Right renal cortex interstitium (tissue), 3 donors: ENCODE measurements at regions not wholly inside any gene's neighbourhood (a gene's known extent, or its start where the extent isn't known, plus 50 kb on each side); places are given as distances from the start of the nearest gene placed in this dataset.
"Not testable (repeated sequence)": the region's sequence is repeated elsewhere in the genome, so short reads cannot be mapped to it uniquely, and the experiment has no call there.

ENCODE experiments used
- DNase-seq, 3 donors: peaks; one replicate each; pipeline ENCODE4 v3.0.0-alpha.2; 2013; ENCODE audit warnings: low read depth in 3 of 3, low spot score in 2 of 3

GRCh38 chr2:87587934-87588333 is 160.0 kb upstream of the PLGLB2 start:
- DNase-seq, result not testable (repeated sequence)

GRCh38 chr2:87592974-87593373 is 154.9 kb upstream of the PLGLB2 start:
- DNase-seq, result not testable (repeated sequence)

GRCh38 chr2:87593784-87594610 is 153.9 kb upstream of the PLGLB2 start:
- DNase-seq, result not testable (repeated sequence)

GRCh38 chr2:87594611-87594992 is 153.3 kb upstream of the PLGLB2 start:
- not testable (repeated sequence) for DNase-seq

- DNase-seq, result not testable (repeated sequence)
Measured at GRCh38 chr2:87595017-87595416, 152.9 kb upstream of the PLGLB2 start.

GRCh38 chr2:87600961-87601360 is 146.9 kb upstream of the PLGLB2 start:
- DNase-seq, result not testable (repeated sequence)

- not testable (repeated sequence) for DNase-seq
Measured at GRCh38 chr2:87602118-87602517, 145.8 kb upstream of the PLGLB2 start.

GRCh38 chr2:87602728-87603127 is 145.2 kb upstream of the PLGLB2 start:
- DNase-seq, result not testable (repeated sequence)

GRCh38 chr2:87603418-87604278 is 144.2 kb upstream of the PLGLB2 start:
- not testable (repeated sequence) for DNase-seq

- not testable (repeated sequence) for DNase-seq
Measured at GRCh38 chr2:87604279-87604818, 143.5 kb upstream of the PLGLB2 start.

GRCh38 chr2:87604980-87605379 is 142.9 kb upstream of the PLGLB2 start:
- DNase-seq, result not testable (repeated sequence)

- not testable (repeated sequence) for DNase-seq
Measured at GRCh38 chr2:87608377-87609166, 139.3 kb upstream of the PLGLB2 start.

- not testable (repeated sequence) for DNase-seq
Measured at GRCh38 chr2:87610974-87611373, 136.9 kb upstream of the PLGLB2 start.

GRCh38 chr2:87611416-87611815 is 136.5 kb upstream of the PLGLB2 start:
- not testable (repeated sequence) for DNase-seq

GRCh38 chr2:87611956-87612355 is 135.9 kb upstream of the PLGLB2 start:
- DNase-seq, result not testable (repeated sequence)

- DNase-seq, result not testable (repeated sequence)
Measured at GRCh38 chr2:87614829-87615434, 133.0 kb upstream of the PLGLB2 start.

GRCh38 chr2:87619121-87619520 is 128.8 kb upstream of the PLGLB2 start:
- DNase-seq, result not testable (repeated sequence)

- DNase-seq, result not testable (repeated sequence)
Measured at GRCh38 chr2:87621139-87621538, 126.7 kb upstream of the PLGLB2 start.

- not testable (repeated sequence) for DNase-seq
Measured at GRCh38 chr2:87622720-87623119, 125.2 kb upstream of the PLGLB2 start.
